NCI-H345 (cell line): ENCODE measurements at regions not wholly inside any gene's neighbourhood (a gene's known extent, or its start where the extent isn't known, plus 50 kb on each side); places are given as distances from the start of the nearest gene placed in this dataset.
A peak's percentile ranks its signal among the peaks of the same experiment; 100 is the strongest.

Experiments used
- DNase-seq: peaks from one replicate; lab custom pipeline; 2025; lab: John Stamatoyannopoulos, UW

- no peak for DNase-seq
Measured at GRCh38 chr11:15882876-15883454, 473.4 kb downstream of the SOX6 start.

- no peak for DNase-seq
Measured at GRCh38 chr11:15883455-15883920, 472.9 kb downstream of the SOX6 start.

GRCh38 chr11:15884141-15884540, 472.2 kb downstream of the SOX6 start:
- DNase-seq = no peak

GRCh38 chr11:15884777-15885540, 471.4 kb downstream of the SOX6 start:
- DNase-seq = no peak

GRCh38 chr11:15885854-15886253, 470.5 kb downstream of the SOX6 start:
- DNase-seq = no peak

GRCh38 chr11:15886299-15886698, 470.0 kb downstream of the SOX6 start:
- DNase-seq = no peak

GRCh38 chr11:15886866-15887265, 469.5 kb downstream of the SOX6 start:
- DNase-seq = no peak

GRCh38 chr11:15888556-15889345, 467.6 kb downstream of the SOX6 start:
- DNase-seq = no peak

GRCh38 chr11:15889363-15890030, 466.8 kb downstream of the SOX6 start:
- no peak for DNase-seq

GRCh38 chr11:15890031-15890713, 466.2 kb downstream of the SOX6 start:
- no peak for DNase-seq

GRCh38 chr11:15893080-15893492, 463.3 kb downstream of the SOX6 start:
- peak; percentile 8 for DNase-seq

- DNase-seq = no peak
Measured at GRCh38 chr11:15896026-15896425, 460.3 kb downstream of the SOX6 start.

GRCh38 chr11:15896530-15896929, 459.8 kb downstream of the SOX6 start:
- no peak for DNase-seq

- DNase-seq = no peak
Measured at GRCh38 chr11:15897211-15897960, 459.0 kb downstream of the SOX6 start.

- DNase-seq = no peak
Measured at GRCh38 chr11:15901054-15901453, 455.3 kb downstream of the SOX6 start.

GRCh38 chr11:15901790-15902189, 454.6 kb downstream of the SOX6 start:
- no peak for DNase-seq

- no peak for DNase-seq
Measured at GRCh38 chr11:15903246-15903645, 453.1 kb downstream of the SOX6 start.

GRCh38 chr11:15905366-15906104, 450.8 kb downstream of the SOX6 start:
- no peak for DNase-seq

- no peak for DNase-seq
Measured at GRCh38 chr11:15906481-15907035, 449.8 kb downstream of the SOX6 start.

- peak; percentile 5 for DNase-seq
Measured at GRCh38 chr11:15907806-15908205, 448.5 kb downstream of the SOX6 start.
